Prostate gland (tissue), 2 donors: ENCODE measurements at regions not wholly inside any gene's neighbourhood (a gene's known extent, or its start where the extent isn't known, plus 50 kb on each side); places are given as distances from the start of the nearest gene placed in this dataset.

Experiments
- CTCF ChIP-seq, 4 experiments: fragments of 200-600 bp in 2 of 4; fragments of 450-650 bp in 2 of 4; sonication (generic) in 2 of 4; IDR thresholded peaks; 1 replicate in 3 of 4; 2 replicates in 1 of 4; pipeline ENCODE4 v1.5.1; 2016 to 2019; ENCODE audit warnings: antibody characterized with exemption in 4 of 4, mild to moderate bottlenecking in 2 of 4, moderate library complexity in 2 of 4
- POLR2A ChIP-seq: fragments of 450-650 bp; IDR thresholded peaks from one replicate; pipeline ENCODE4 v1.6.1; 2016; ENCODE audit warnings: antibody characterized with exemption, mild to moderate bottlenecking
- POLR2AphosphoS5 ChIP-seq: sonication (generic); formaldehyde crosslinking; IDR thresholded peaks from one replicate; pipeline ENCODE4 v1.6.1; 2017; ENCODE audit warnings: antibody characterized with exemption

DNA sequence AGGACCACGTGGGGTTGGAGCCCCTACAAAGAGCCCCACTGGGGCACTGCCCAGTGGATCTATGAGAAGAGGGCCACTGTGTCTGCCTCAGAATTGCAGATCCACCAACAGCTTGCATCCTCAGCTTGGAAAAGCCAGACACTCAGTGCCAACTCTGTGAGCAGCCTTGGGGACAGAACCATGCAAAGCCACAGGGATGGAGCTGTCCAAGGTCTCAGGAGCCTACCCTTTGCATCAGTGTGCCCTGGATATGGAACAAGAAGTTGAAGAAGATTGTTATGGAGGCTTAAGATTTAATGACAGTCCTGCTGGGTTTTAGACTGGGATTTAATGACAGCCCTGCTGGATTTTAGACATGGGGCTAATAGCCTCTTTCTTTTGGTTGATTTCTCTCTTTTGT is 1670.9 kb downstream of the PLA2G4A start:
- TF ChIP-seq CTCF (IDR thresholded peaks at IDR 0.05) (no peak), POLR2A (no peak), POLR2AphosphoS5 (no peak)
